ENCODE measurements at regions not wholly inside any gene's neighbourhood (a gene's known extent, or its start where the extent isn't known, plus 50 kb on each side); places are given as distances from the start of the nearest gene placed in this dataset.

DNA sequence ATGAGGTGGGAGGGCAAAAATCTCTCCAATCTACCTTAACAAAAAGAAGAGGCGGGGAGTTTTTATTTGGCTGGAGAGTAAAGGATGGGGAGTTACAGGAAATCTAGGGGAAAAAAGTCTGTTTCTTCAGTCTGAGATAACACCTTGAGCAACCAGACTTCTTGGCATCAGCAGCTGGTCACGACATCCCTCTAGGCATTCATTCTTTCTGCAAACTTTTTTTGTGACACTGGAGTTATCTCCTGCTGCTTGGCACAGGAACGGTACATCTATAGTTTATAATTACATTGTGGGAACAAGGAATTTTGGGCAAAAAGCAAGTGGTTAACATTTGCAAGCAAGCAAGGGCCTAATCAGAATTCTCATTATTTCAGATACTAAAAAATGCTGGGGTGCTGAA is 50.6 kb upstream of the IFNGR1 start:
- no peak for DNase-seq (ENCODE audit: low spot score)

DNA sequence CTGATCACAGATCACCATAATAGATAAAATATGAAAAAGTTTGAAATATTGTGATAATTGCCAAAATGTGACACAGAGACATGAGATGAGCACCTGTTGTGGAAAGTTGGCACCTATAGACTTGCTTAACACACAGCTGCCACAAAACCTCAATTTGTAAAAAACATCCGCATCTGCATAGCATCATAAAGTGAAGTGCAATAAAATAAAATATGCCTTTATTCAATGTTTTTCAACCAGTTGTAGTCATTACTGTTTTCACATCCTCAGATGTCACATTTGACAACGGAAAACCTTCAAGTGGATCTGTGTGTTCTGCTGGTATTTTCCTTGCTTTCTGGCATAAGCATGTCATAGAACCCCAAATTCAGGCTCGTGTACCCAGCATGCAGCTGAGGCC is 50.2 kb upstream of the IFNGR1 start:
- no peak for DNase-seq (ENCODE audit: low spot score)
